ENCODE measurements at regions not wholly inside any gene's neighbourhood (a gene's known extent, or its start where the extent isn't known, plus 50 kb on each side); places are given as distances from the start of the nearest gene placed in this dataset.
A peak's percentile ranks its signal among the peaks of the same experiment; 100 is the strongest.

GRCh38 chr4:122973465-122973864 lies 51.1 kb upstream of the NUDT6 start:
- DNase-seq: no peak
- no peaks in the 10 kb centered on the region for H3K4me1 ChIP-seq (ENCODE audit: control insufficient read depth, insufficient read depth, low read length)
- H3K9me3 ChIP-seq (replicated peaks; ENCODE audit: control insufficient read depth, low read depth, low read length): peaks cover 20% of the 10 kb centered on the region
- H3K4me3 ChIP-seq (ENCODE audit: low read length): no peak overlapping the region
- 96% methylated on average over 3 of the region's 3 CpGs for WGBS (ENCODE audit: insufficient coverage)
- no peaks in the 10 kb centered on the region for H3K27me3 ChIP-seq (ENCODE audit: control insufficient read depth, insufficient read depth, low read length)
- no peak overlapping the region for H3K27ac ChIP-seq (ENCODE audit: low read length)
- peaks cover 20% of the 10 kb centered on the region for H3K36me3 ChIP-seq (ENCODE audit: control insufficient read depth, insufficient read depth, low read length)

GRCh38 chr4:122976111-122976510 lies 53.7 kb upstream of the NUDT6 start:
- Histone ChIP-seq H3K9me3 (replicated peaks; ENCODE audit: control insufficient read depth, low read depth, low read length) (peaks cover 27% of the 10 kb centered on the region), H3K4me1 (ENCODE audit: control insufficient read depth, insufficient read depth, low read length) (no peaks in the 10 kb centered on the region), H3K4me3 (ENCODE audit: low read length) (no peak overlapping the region), H3K27me3 (ENCODE audit: control insufficient read depth, insufficient read depth, low read length) (no peaks in the 10 kb centered on the region), H3K36me3 (ENCODE audit: control insufficient read depth, insufficient read depth, low read length) (peaks cover 32% of the 10 kb centered on the region), H3K27ac (ENCODE audit: low read length) (no peak overlapping the region)
- WGBS (ENCODE audit: insufficient coverage): no CpG with 5 or more reads among the region's 2 CpGs
- no peak for DNase-seq

GRCh38 chr4:122977103-122977502 lies 54.7 kb upstream of the NUDT6 start:
- Histone ChIP-seq H3K36me3 (ENCODE audit: control insufficient read depth, insufficient read depth, low read length) (peaks cover 32% of the 10 kb centered on the region), H3K4me3 (ENCODE audit: low read length) (no peak overlapping the region), H3K27ac (ENCODE audit: low read length) (no peak overlapping the region), H3K4me1 (ENCODE audit: control insufficient read depth, insufficient read depth, low read length) (no peaks in the 10 kb centered on the region), H3K27me3 (ENCODE audit: control insufficient read depth, insufficient read depth, low read length) (no peaks in the 10 kb centered on the region), H3K9me3 (replicated peaks; ENCODE audit: control insufficient read depth, low read depth, low read length) (peaks cover 27% of the 10 kb centered on the region)
- no peak for DNase-seq
- WGBS (ENCODE audit: insufficient coverage): 95% methylated on average over 9 of the region's 9 CpGs

GRCh38 chr4:122978109-122978508 lies 55.7 kb upstream of the NUDT6 start:
- 98% methylated on average over 5 of the region's 5 CpGs for WGBS (ENCODE audit: insufficient coverage)
- no peak for DNase-seq
- Histone ChIP-seq H3K27ac (ENCODE audit: low read length) (no peak overlapping the region), H3K4me1 (ENCODE audit: control insufficient read depth, insufficient read depth, low read length) (no peaks in the 10 kb centered on the region), H3K27me3 (ENCODE audit: control insufficient read depth, insufficient read depth, low read length) (no peaks in the 10 kb centered on the region), H3K36me3 (ENCODE audit: control insufficient read depth, insufficient read depth, low read length) (peaks cover 32% of the 10 kb centered on the region), H3K9me3 (replicated peaks; ENCODE audit: control insufficient read depth, low read depth, low read length) (peaks cover 27% of the 10 kb centered on the region), H3K4me3 (ENCODE audit: low read length) (no peak overlapping the region)

- Histone ChIP-seq H3K36me3 (ENCODE audit: control insufficient read depth, insufficient read depth, low read length) (peaks cover 32% of the 10 kb centered on the region), H3K27me3 (ENCODE audit: control insufficient read depth, insufficient read depth, low read length) (no peaks in the 10 kb centered on the region), H3K4me1 (ENCODE audit: control insufficient read depth, insufficient read depth, low read length) (no peaks in the 10 kb centered on the region), H3K27ac (ENCODE audit: low read length) (no peak overlapping the region), H3K4me3 (ENCODE audit: low read length) (no peak overlapping the region), H3K9me3 (replicated peaks; ENCODE audit: control insufficient read depth, low read depth, low read length) (peaks cover 30% of the 10 kb centered on the region)
- no CpG with 5 or more reads among the region's 5 CpGs for WGBS (ENCODE audit: insufficient coverage)
- DNase-seq: no peak
These were observed 56.4 kb upstream of the NUDT6 start for GRCh38 chr4:122978789-122979188.

GRCh38 chr4:122980860-122981259 lies 58.5 kb upstream of the NUDT6 start:
- H3K4me1 ChIP-seq (ENCODE audit: control insufficient read depth, insufficient read depth, low read length): no peaks in the 10 kb centered on the region
- peak; percentile 14 for DNase-seq

GRCh38 chr4:122988696-122989095 lies 66.3 kb upstream of the NUDT6 start:
- Histone ChIP-seq H3K4me1 (ENCODE audit: control insufficient read depth, insufficient read depth, low read length) (no peaks in the 10 kb centered on the region), H3K9me3 (replicated peaks; ENCODE audit: control insufficient read depth, low read depth, low read length) (peaks cover 34% of the 10 kb centered on the region), H3K4me3 (ENCODE audit: low read length) (no peak overlapping the region), H3K27me3 (ENCODE audit: control insufficient read depth, insufficient read depth, low read length) (no peaks in the 10 kb centered on the region), H3K36me3 (ENCODE audit: control insufficient read depth, insufficient read depth, low read length) (peaks cover 12% of the 10 kb centered on the region), H3K27ac (ENCODE audit: low read length) (no peak overlapping the region)
- no peak for DNase-seq
- no CpG with 5 or more reads among the region's 2 CpGs for WGBS (ENCODE audit: insufficient coverage)

More at GRCh38 chr4:122980860-122981259, 58.5 kb upstream of the NUDT6 start:
- Histone ChIP-seq H3K36me3 (ENCODE audit: control insufficient read depth, insufficient read depth, low read length) (peaks cover 28% of the 10 kb centered on the region), H3K27ac (ENCODE audit: low read length) (no peak overlapping the region), H3K9me3 (replicated peaks; ENCODE audit: control insufficient read depth, low read depth, low read length) (peaks cover 31% of the 10 kb centered on the region), H3K27me3 (ENCODE audit: control insufficient read depth, insufficient read depth, low read length) (no peaks in the 10 kb centered on the region), H3K4me3 (ENCODE audit: low read length) (no peak overlapping the region)

GRCh38 chr4:122990891-122991290 lies 68.5 kb upstream of the NUDT6 start:
- no CpG with 5 or more reads among the region's 2 CpGs for WGBS (ENCODE audit: insufficient coverage)
- Histone ChIP-seq H3K9me3 (replicated peaks; ENCODE audit: control insufficient read depth, low read depth, low read length) (peaks cover 27% of the 10 kb centered on the region), H3K4me1 (ENCODE audit: control insufficient read depth, insufficient read depth, low read length) (no peaks in the 10 kb centered on the region), H3K27ac (ENCODE audit: low read length) (no peak overlapping the region), H3K36me3 (ENCODE audit: control insufficient read depth, insufficient read depth, low read length) (peaks cover 10% of the 10 kb centered on the region), H3K4me3 (ENCODE audit: low read length) (no peak overlapping the region), H3K27me3 (ENCODE audit: control insufficient read depth, insufficient read depth, low read length) (no peaks in the 10 kb centered on the region)
- no peak for DNase-seq

GRCh38 chr4:122992057-122992456 lies 69.7 kb upstream of the NUDT6 start:
- H3K36me3 ChIP-seq (ENCODE audit: control insufficient read depth, insufficient read depth, low read length): peaks cover 10% of the 10 kb centered on the region
- peak; percentile 83 for DNase-seq
- H3K9me3 ChIP-seq (replicated peaks; ENCODE audit: control insufficient read depth, low read depth, low read length): peaks cover 22% of the 10 kb centered on the region
- no peak overlapping the region for H3K4me3 ChIP-seq (ENCODE audit: low read length)
- H3K27me3 ChIP-seq (ENCODE audit: control insufficient read depth, insufficient read depth, low read length): no peaks in the 10 kb centered on the region
- no peak overlapping the region for H3K27ac ChIP-seq (ENCODE audit: low read length)
- no peaks in the 10 kb centered on the region for H3K4me1 ChIP-seq (ENCODE audit: control insufficient read depth, insufficient read depth, low read length)

GRCh38 chr4:122992641-122993040 lies 70.2 kb upstream of the NUDT6 start:
- Histone ChIP-seq H3K9me3 (replicated peaks; ENCODE audit: control insufficient read depth, low read depth, low read length) (peaks cover 22% of the 10 kb centered on the region), H3K36me3 (ENCODE audit: control insufficient read depth, insufficient read depth, low read length) (peaks cover 10% of the 10 kb centered on the region)
- WGBS (ENCODE audit: insufficient coverage): no CpG with 5 or more reads among the region's 2 CpGs

GRCh38 chr4:122996350-122996749 lies 74.0 kb upstream of the NUDT6 start:
- no peaks in the 10 kb centered on the region for H3K36me3 ChIP-seq (ENCODE audit: control insufficient read depth, insufficient read depth, low read length)
- H3K9me3 ChIP-seq (replicated peaks; ENCODE audit: control insufficient read depth, low read depth, low read length): no peaks in the 10 kb centered on the region
- no peaks in the 10 kb centered on the region for H3K27me3 ChIP-seq (ENCODE audit: control insufficient read depth, insufficient read depth, low read length)
- H3K4me1 ChIP-seq (ENCODE audit: control insufficient read depth, insufficient read depth, low read length): no peaks in the 10 kb centered on the region
- no peak overlapping the region for H3K27ac ChIP-seq (ENCODE audit: low read length)
- no peak overlapping the region for H3K4me3 ChIP-seq (ENCODE audit: low read length)
- WGBS (ENCODE audit: insufficient coverage): 100% methylated on average over 1 of the region's 1 CpG
- no peak for DNase-seq

More at GRCh38 chr4:122992641-122993040, 70.2 kb upstream of the NUDT6 start:
- H3K4me1 ChIP-seq (ENCODE audit: control insufficient read depth, insufficient read depth, low read length): no peaks in the 10 kb centered on the region
- DNase-seq: no peak
- H3K27me3 ChIP-seq (ENCODE audit: control insufficient read depth, insufficient read depth, low read length): no peaks in the 10 kb centered on the region
- H3K27ac ChIP-seq (ENCODE audit: low read length): no peak overlapping the region
- no peak overlapping the region for H3K4me3 ChIP-seq (ENCODE audit: low read length)
